Astrocyte (in vitro differentiated cells and primary cell): ENCODE measurements at regions not wholly inside any gene's neighbourhood (a gene's known extent, or its start where the extent isn't known, plus 50 kb on each side); places are given as distances from the start of the nearest gene placed in this dataset.
"Not testable (repeated sequence)": the region's sequence is repeated elsewhere in the genome, so short reads cannot be mapped to it uniquely, and the experiment has no call there.

Source experiments
- EZH2 ChIP-seq: IDR thresholded peaks from 2 replicates; pipeline ENCODE4 v1.6.1; 2012; ENCODE audit warnings: mild to moderate bottlenecking, low read length, inconsistent platforms; ENCODE audit not compliant: insufficient read depth
- TF ChIP-seq, protein P1 (sequence below): IDR thresholded peaks from 2 replicates; pipeline ENCODE4 v1.5.1; 2011; ENCODE audit warnings: low read depth, mild to moderate bottlenecking, inconsistent platforms, low read length, moderate library complexity; ENCODE audit not compliant: insufficient read depth

- TF ChIP-seq, protein P1, sequence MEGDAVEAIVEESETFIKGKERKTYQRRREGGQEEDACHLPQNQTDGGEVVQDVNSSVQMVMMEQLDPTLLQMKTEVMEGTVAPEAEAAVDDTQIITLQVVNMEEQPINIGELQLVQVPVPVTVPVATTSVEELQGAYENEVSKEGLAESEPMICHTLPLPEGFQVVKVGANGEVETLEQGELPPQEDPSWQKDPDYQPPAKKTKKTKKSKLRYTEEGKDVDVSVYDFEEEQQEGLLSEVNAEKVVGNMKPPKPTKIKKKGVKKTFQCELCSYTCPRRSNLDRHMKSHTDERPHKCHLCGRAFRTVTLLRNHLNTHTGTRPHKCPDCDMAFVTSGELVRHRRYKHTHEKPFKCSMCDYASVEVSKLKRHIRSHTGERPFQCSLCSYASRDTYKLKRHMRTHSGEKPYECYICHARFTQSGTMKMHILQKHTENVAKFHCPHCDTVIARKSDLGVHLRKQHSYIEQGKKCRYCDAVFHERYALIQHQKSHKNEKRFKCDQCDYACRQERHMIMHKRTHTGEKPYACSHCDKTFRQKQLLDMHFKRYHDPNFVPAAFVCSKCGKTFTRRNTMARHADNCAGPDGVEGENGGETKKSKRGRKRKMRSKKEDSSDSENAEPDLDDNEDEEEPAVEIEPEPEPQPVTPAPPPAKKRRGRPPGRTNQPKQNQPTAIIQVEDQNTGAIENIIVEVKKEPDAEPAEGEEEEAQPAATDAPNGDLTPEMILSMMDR: not testable (repeated sequence)
- not testable (repeated sequence) for TF ChIP-seq EZH2
Observed at GRCh38 chr4:23944556-23944955, 54.7 kb upstream of the PPARGC1A start.
